H1 (cell line): ENCODE measurements at regions not wholly inside any gene's neighbourhood (a gene's known extent, or its start where the extent isn't known, plus 50 kb on each side); places are given as distances from the start of the nearest gene placed in this dataset.

ENCODE experiments used
- CHD2 ChIP-seq: IDR thresholded peaks from 2 replicates; pipeline ENCODE4 v1.6.1; 2012; ENCODE audit warnings: low read length, improper control_type of control experiment
- EP300 ChIP-seq, 2 experiments: IDR thresholded peaks; 1 replicate in 1 of 2; 2 replicates in 1 of 2; pipeline ENCODE4 v1.6.1; 2011 to 2012; ENCODE audit warnings: low read depth in 2 of 2, low read length in 2 of 2, mild to moderate bottlenecking in 2 of 2, borderline replicate concordance in 1 of 2, inconsistent platforms in 1 of 2, moderate library complexity in 1 of 2

DNA sequence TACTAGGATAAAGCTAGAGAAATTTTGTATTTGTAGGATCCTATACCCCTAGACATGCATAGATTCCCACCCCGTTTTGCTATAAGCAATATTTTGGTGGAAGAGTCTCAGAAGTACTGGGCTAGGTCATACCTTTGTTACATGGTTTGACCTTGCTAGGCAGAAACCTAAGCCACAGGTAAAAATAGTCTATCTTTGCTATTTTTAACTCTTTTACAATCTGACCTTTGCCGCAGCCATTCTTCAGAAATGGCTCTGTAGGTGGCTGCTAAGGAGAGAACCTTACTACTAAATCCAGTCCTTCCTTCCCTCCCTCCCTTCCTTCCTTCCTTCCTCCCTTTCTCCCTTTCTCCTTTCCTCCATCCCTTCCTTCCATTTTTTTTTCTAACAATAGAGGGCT is 242.9 kb upstream of the SEL1L start:
- TF ChIP-seq EP300 (IDR thresholded peaks at IDR 0.05; ENCODE audit: borderline replicate concordance in 1 of 2, low read depth in 2 of 2, low read length in 2 of 2) (no peak), CHD2 (no peak)
